H9 (cell line): ENCODE measurements at regions not wholly inside any gene's neighbourhood (a gene's known extent, or its start where the extent isn't known, plus 50 kb on each side); places are given as distances from the start of the nearest gene placed in this dataset.
A peak's percentile ranks its signal among the peaks of the same experiment; 100 is the strongest.

Source experiments
- DNase-seq: peaks from one replicate; pipeline ENCODE4 v3.0.0-alpha.2; 2017
- H2AFZ ChIP-seq: one replicate; pipeline ENCODE4 v1.6.1; 2013; ENCODE audit warnings: mild to moderate bottlenecking, low read length, control low read depth, moderate library complexity
- H2AK5ac ChIP-seq: 2 replicates; pipeline ENCODE4 v1.6.1; 2013; ENCODE audit warnings: low read length, control low read depth, mixed read lengths; ENCODE audit not compliant: insufficient read length
- H2BK120ac ChIP-seq: one replicate; pipeline ENCODE4 v1.6.1; 2013; ENCODE audit warnings: low read depth, mild to moderate bottlenecking, low read length, control low read depth, inconsistent platforms; ENCODE audit not compliant: poor library complexity, severe bottlenecking
- H2BK12ac ChIP-seq: 2 replicates; pipeline ENCODE4 v1.6.1; 2013; ENCODE audit warnings: low read length, control low read depth, mixed read lengths, low read depth; ENCODE audit not compliant: insufficient read length
- H2BK15ac ChIP-seq: 2 replicates; pipeline ENCODE4 v1.6.1; 2013; ENCODE audit warnings: low read depth, low read length, control low read depth
- H2BK20ac ChIP-seq: one replicate; pipeline ENCODE4 v1.6.1; 2013; ENCODE audit warnings: low read depth, mild to moderate bottlenecking, low read length, control low read depth, inconsistent platforms; ENCODE audit not compliant: poor library complexity, severe bottlenecking
- H2BK5ac ChIP-seq: 2 replicates; pipeline ENCODE4 v1.6.1; 2013; ENCODE audit warnings: low read length, control low read depth, mixed read lengths; ENCODE audit not compliant: insufficient read length
- H3K14ac ChIP-seq: 2 replicates; pipeline ENCODE4 v1.6.1; 2013; ENCODE audit warnings: low read length, control low read depth; ENCODE audit not compliant: insufficient read depth
- H3K18ac ChIP-seq: 2 replicates; pipeline ENCODE4 v1.6.1; 2013; ENCODE audit warnings: low read depth, mild to moderate bottlenecking, mixed read lengths, low read length, control low read depth; ENCODE audit not compliant: insufficient read length
- H3K23ac ChIP-seq: 2 replicates; pipeline ENCODE4 v1.6.1; 2013; ENCODE audit warnings: low read length, control low read depth, mixed read lengths, low read depth; ENCODE audit not compliant: insufficient read length
- H3K23me2 ChIP-seq: 2 replicates; pipeline ENCODE4 v1.6.1; 2013; ENCODE audit warnings: low read depth, mild to moderate bottlenecking, mixed read lengths, low read length, control low read depth; ENCODE audit not compliant: insufficient read length, poor library complexity, severe bottlenecking
- H3K27ac ChIP-seq: 2 replicates; pipeline ENCODE4 v1.5.1; 2013; ENCODE audit warnings: low read length, control low read depth, mixed read lengths, low read depth; ENCODE audit not compliant: insufficient read length
- H3K27me3 ChIP-seq: 2 replicates; pipeline ENCODE4 v1.6.1; 2013; ENCODE audit warnings: low read length, control low read depth, inconsistent platforms; ENCODE audit not compliant: insufficient read depth
- H3K4ac ChIP-seq: 2 replicates; pipeline ENCODE4 v1.6.1; 2013; ENCODE audit warnings: low read depth, mild to moderate bottlenecking, control low read depth, inconsistent platforms, low read length, moderate library complexity
- H3K4me1 ChIP-seq: 2 replicates; pipeline ENCODE4 v1.6.1; 2013; ENCODE audit warnings: low read length, control low read depth, inconsistent platforms; ENCODE audit not compliant: insufficient read depth
- H3K4me2 ChIP-seq: 2 replicates; pipeline ENCODE4 v1.6.1; 2013; ENCODE audit warnings: low read length, control low read depth, mixed read lengths; ENCODE audit not compliant: insufficient read length, insufficient read depth
- H3K56ac ChIP-seq: 2 replicates; pipeline ENCODE4 v1.6.1; 2013; ENCODE audit warnings: low read depth, mild to moderate bottlenecking, mixed read lengths, low read length, control low read depth; ENCODE audit not compliant: insufficient read length
- H3K79me1 ChIP-seq: 2 replicates; pipeline ENCODE4 v1.6.1; 2013; ENCODE audit warnings: low read depth, mild to moderate bottlenecking, moderate library complexity, low read length, control low read depth, inconsistent platforms; ENCODE audit not compliant: insufficient read depth, poor library complexity, severe bottlenecking
- H3K79me2 ChIP-seq: 2 replicates; pipeline ENCODE4 v1.6.1; 2013; ENCODE audit warnings: low read length, control low read depth, inconsistent platforms; ENCODE audit not compliant: insufficient read depth
- H3K9ac ChIP-seq: 2 replicates; pipeline ENCODE4 v1.6.1; 2013; ENCODE audit warnings: low read length, control low read depth, mixed read lengths; ENCODE audit not compliant: insufficient read length; ENCODE audit errors: extremely low read depth
- H3K9me3 ChIP-seq: one replicate; pipeline ENCODE4 v1.6.1; 2013; ENCODE audit warnings: low read depth, low read length, inconsistent platforms; ENCODE audit not compliant: control insufficient read depth
- H3T11ph ChIP-seq: one replicate; pipeline ENCODE4 v1.6.1; 2013; ENCODE audit warnings: mild to moderate bottlenecking, low read length, control low read depth, inconsistent platforms
- H4K20me1 ChIP-seq: one replicate; pipeline ENCODE4 v1.6.1; 2013; ENCODE audit not compliant: control insufficient read depth, insufficient read length, insufficient read depth
- H4K5ac ChIP-seq: 2 replicates; pipeline ENCODE4 v1.6.1; 2013; ENCODE audit warnings: low read depth, mild to moderate bottlenecking, mixed read lengths, low read length, control low read depth; ENCODE audit not compliant: insufficient read length
- H4K8ac ChIP-seq: replicated peaks from 2 replicates; pipeline ENCODE4 v1.6.1; 2013; ENCODE audit warnings: low read length, control low read depth, mixed read lengths, low read depth; ENCODE audit not compliant: insufficient read length
- H4K91ac ChIP-seq: 2 replicates; pipeline ENCODE4 v1.6.1; 2013; ENCODE audit warnings: low read depth, mild to moderate bottlenecking, moderate library complexity, mixed read lengths, low read length, control low read depth; ENCODE audit not compliant: insufficient read length
- H3K27ac Mint-ChIP-seq, 3 experiments: 2 replicates in 2 of 3; 3 replicates in 1 of 3; pipeline ENCODE4 v1.8.0; 2020 to 2021; ENCODE audit warnings: mixed read lengths in 3 of 3, mild to moderate bottlenecking in 1 of 3, moderate library complexity in 1 of 3
- H3K27me3 Mint-ChIP-seq: 2 replicates; pipeline ENCODE4 v1.8.0; 2021; ENCODE audit warnings: low read depth, mild to moderate bottlenecking, moderate library complexity, mixed read lengths
- H3K36me3 Mint-ChIP-seq, 3 experiments: 2 replicates in 2 of 3; 3 replicates in 1 of 3; pipeline ENCODE4 v1.8.0; 2020 to 2021; ENCODE audit warnings: low read depth in 3 of 3, mixed read lengths in 3 of 3; ENCODE audit not compliant: insufficient read depth in 1 of 3
- H3K4me1 Mint-ChIP-seq, 2 experiments: 2 replicates each; pipeline ENCODE4 v1.8.0; 2020; ENCODE audit warnings: mixed read lengths in 2 of 2
- H3K4me3 Mint-ChIP-seq, 2 experiments: 2 replicates in 1 of 2; 3 replicates in 1 of 2; pipeline ENCODE4 v1.8.0; 2020 to 2021; ENCODE audit warnings: mild to moderate bottlenecking in 2 of 2, mixed read lengths in 2 of 2, moderate library complexity in 1 of 2
- H3K9me3 Mint-ChIP-seq, 2 experiments: 2 replicates in 1 of 2; 3 replicates in 1 of 2; pipeline ENCODE4 v1.8.0; 2020; ENCODE audit warnings: mild to moderate bottlenecking in 2 of 2, mixed read lengths in 2 of 2, moderate library complexity in 1 of 2
- WGBS: extraction: QIAGEN DNeasy Blood & Tissue Kit; methylation state at CpG from one replicate; pipeline ENCODE4 v1.1.7; 2013; ENCODE audit warnings: missing lambda C conversion rate, low lambda C conversion rate, mixed read lengths; ENCODE audit not compliant: insufficient read length; ENCODE audit errors: extremely low coverage; 5-methylcytosine and 5-hydroxymethylcytosine counted together
- TF ChIP-seq, protein P1 (sequence below): fragments of 200-600 bp; sonication (generic); conservative IDR thresholded peaks from 3 replicates; pipeline ENCODE4 v1.8.0; 2021; ENCODE audit warnings: antibody characterized with exemption, mild to moderate bottlenecking

DNA sequence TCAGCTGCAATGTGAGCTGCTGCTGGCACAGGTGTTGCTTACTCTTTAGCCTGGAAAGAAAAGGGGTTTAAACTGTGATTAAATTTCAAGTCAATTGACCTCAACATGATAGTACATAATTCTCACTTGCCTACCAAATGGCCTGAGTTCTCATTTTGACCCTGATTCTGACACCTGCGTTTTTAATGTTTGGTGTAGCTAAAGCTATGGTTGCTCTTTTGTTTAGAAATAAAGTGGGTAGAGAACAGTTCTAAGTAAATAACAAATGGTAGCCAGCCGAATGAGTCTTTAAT is 100.8 kb upstream of the SOX2 start:
- TF ChIP-seq, protein P1, sequence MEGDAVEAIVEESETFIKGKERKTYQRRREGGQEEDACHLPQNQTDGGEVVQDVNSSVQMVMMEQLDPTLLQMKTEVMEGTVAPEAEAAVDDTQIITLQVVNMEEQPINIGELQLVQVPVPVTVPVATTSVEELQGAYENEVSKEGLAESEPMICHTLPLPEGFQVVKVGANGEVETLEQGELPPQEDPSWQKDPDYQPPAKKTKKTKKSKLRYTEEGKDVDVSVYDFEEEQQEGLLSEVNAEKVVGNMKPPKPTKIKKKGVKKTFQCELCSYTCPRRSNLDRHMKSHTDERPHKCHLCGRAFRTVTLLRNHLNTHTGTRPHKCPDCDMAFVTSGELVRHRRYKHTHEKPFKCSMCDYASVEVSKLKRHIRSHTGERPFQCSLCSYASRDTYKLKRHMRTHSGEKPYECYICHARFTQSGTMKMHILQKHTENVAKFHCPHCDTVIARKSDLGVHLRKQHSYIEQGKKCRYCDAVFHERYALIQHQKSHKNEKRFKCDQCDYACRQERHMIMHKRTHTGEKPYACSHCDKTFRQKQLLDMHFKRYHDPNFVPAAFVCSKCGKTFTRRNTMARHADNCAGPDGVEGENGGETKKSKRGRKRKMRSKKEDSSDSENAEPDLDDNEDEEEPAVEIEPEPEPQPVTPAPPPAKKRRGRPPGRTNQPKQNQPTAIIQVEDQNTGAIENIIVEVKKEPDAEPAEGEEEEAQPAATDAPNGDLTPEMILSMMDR = no peak
- no peak overlapping the region for H2BK12ac ChIP-seq
- H3K79me2 ChIP-seq = no peaks in the 10 kb centered on the region
- DNase-seq = no peak
- peaks cover 35 to 42% of the 10 kb centered on the region in 2 experiments for H3K4me1 Mint-ChIP-seq
- H3K4me3 Mint-ChIP-seq = no peak overlapping the region
- no peaks in the 10 kb centered on the region for H3K27me3 Mint-ChIP-seq
- H4K5ac ChIP-seq = no peak overlapping the region
- H3T11ph ChIP-seq = no peak overlapping the region
- no peak overlapping the region for H2BK5ac ChIP-seq
- no peak overlapping the region for H3K14ac ChIP-seq
- no peak overlapping the region for H3K18ac ChIP-seq
- H2BK120ac ChIP-seq = no peak overlapping the region
- H3K9me3 Mint-ChIP-seq = no peaks in the 10 kb centered on the region
- no peak overlapping the region for H3K4me2 ChIP-seq
- no peaks in the 10 kb centered on the region; the same call in 1 of the 2 replicates for H3K4me1 ChIP-seq
- H3K56ac ChIP-seq = no peak overlapping the region
- no peaks in the 10 kb centered on the region for H3K27me3 ChIP-seq
- H3K23me2 ChIP-seq = no peaks in the 10 kb centered on the region
- no peak overlapping the region for H2AFZ ChIP-seq
- no CpG with 5 or more reads among the region's 2 CpGs for WGBS
- no peaks in the 10 kb centered on the region for H4K20me1 ChIP-seq
- no peak overlapping the region for H3K4ac ChIP-seq
- no peak overlapping the region for H3K9ac ChIP-seq
- H3K23ac ChIP-seq = no peak overlapping the region
- H3K9me3 ChIP-seq = no peaks in the 10 kb centered on the region
- no peaks in the 10 kb centered on the region for H3K36me3 Mint-ChIP-seq
- H2AK5ac ChIP-seq = no peak overlapping the region
- H3K27ac ChIP-seq = no peak overlapping the region
- H2BK15ac ChIP-seq = no peak overlapping the region
- no peak overlapping the region for H4K8ac ChIP-seq
- no peak overlapping the region for H4K91ac ChIP-seq
- no peak overlapping the region for H2BK20ac ChIP-seq
- no peaks in the 10 kb centered on the region for H3K79me1 ChIP-seq
- H3K27ac Mint-ChIP-seq = peak overlapping the region in 2 of 3 experiments; percentile 78 to 96; a peak in 3 of 7 replicates
